Prostate gland (tissue), 2 donors: ENCODE measurements at regions not wholly inside any gene's neighbourhood (a gene's known extent, or its start where the extent isn't known, plus 50 kb on each side); places are given as distances from the start of the nearest gene placed in this dataset.

Experiments
- POLR2A ChIP-seq: fragments of 450-650 bp; IDR thresholded peaks from one replicate; pipeline ENCODE4 v1.6.1; 2016; ENCODE audit warnings: antibody characterized with exemption, mild to moderate bottlenecking
- POLR2AphosphoS5 ChIP-seq: sonication (generic); formaldehyde crosslinking; IDR thresholded peaks from one replicate; pipeline ENCODE4 v1.6.1; 2017; ENCODE audit warnings: antibody characterized with exemption
- TF ChIP-seq, protein P1 (sequence below), 4 experiments: fragments of 200-600 bp in 2 of 4; fragments of 450-650 bp in 2 of 4; sonication (generic) in 2 of 4; IDR thresholded peaks; 1 replicate in 3 of 4; 2 replicates in 1 of 4; pipeline ENCODE4 v1.5.1; 2016 to 2019; ENCODE audit warnings: antibody characterized with exemption in 4 of 4, mild to moderate bottlenecking in 2 of 4, moderate library complexity in 2 of 4

DNA sequence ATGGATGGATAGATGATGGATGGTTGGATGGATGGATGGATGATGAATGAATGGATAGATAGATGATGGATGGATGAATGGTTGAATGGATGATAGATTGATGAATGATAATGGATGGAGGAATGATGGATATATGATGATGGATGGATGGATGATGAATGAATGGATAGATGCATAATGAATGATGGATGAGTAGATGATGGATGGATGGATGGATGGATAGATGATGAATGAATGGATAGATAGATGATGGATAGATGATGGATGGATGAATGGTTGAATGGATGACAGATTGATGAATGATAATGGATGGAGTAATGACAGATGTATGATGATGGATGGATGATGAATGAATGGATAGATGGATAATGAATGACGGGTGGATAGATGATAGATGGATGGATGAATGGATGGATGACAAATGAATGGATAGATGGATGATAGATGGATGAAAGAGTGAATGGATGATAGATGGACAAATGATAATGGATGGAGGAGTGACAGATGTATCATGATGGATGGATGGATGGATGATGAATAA is 1466.5 kb downstream of the BRD1 start:
- TF ChIP-seq, protein P1, sequence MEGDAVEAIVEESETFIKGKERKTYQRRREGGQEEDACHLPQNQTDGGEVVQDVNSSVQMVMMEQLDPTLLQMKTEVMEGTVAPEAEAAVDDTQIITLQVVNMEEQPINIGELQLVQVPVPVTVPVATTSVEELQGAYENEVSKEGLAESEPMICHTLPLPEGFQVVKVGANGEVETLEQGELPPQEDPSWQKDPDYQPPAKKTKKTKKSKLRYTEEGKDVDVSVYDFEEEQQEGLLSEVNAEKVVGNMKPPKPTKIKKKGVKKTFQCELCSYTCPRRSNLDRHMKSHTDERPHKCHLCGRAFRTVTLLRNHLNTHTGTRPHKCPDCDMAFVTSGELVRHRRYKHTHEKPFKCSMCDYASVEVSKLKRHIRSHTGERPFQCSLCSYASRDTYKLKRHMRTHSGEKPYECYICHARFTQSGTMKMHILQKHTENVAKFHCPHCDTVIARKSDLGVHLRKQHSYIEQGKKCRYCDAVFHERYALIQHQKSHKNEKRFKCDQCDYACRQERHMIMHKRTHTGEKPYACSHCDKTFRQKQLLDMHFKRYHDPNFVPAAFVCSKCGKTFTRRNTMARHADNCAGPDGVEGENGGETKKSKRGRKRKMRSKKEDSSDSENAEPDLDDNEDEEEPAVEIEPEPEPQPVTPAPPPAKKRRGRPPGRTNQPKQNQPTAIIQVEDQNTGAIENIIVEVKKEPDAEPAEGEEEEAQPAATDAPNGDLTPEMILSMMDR (IDR thresholded peaks at IDR 0.05) = no peak
- TF ChIP-seq POLR2A = no peak
- no peak for TF ChIP-seq POLR2AphosphoS5
